Keratinocyte (primary cell): ENCODE measurements at regions not wholly inside any gene's neighbourhood (a gene's known extent, or its start where the extent isn't known, plus 50 kb on each side); places are given as distances from the start of the nearest gene placed in this dataset.

Experiments
- DNase-seq: peaks from one replicate; pipeline ENCODE4 v3.0.0-alpha.2; 2011; ENCODE audit warnings: low read depth, missing footprints, low spot score
- FAIRE-seq: peaks from 2 replicates; lab custom pipeline; 2011; peaks lifted over from hg19 to GRCh38; lab: Jason Lieb, UNC
- H2AFZ ChIP-seq: 2 replicates; pipeline ENCODE4 v1.6.0; 2012; ENCODE audit warnings: low read length, control low read depth, inconsistent platforms; ENCODE audit not compliant: control insufficient read depth
- H3K27ac ChIP-seq: 2 replicates; pipeline ENCODE4 v1.5.1; 2011; ENCODE audit warnings: low read length; ENCODE audit not compliant: control insufficient read depth, insufficient read depth
- H3K27me3 ChIP-seq: 3 replicates; pipeline ENCODE4 v1.6.0; 2011; ENCODE audit warnings: low read length; ENCODE audit not compliant: control insufficient read depth, insufficient read depth; ENCODE audit errors: extremely low read depth
- H3K36me3 ChIP-seq, 2 experiments: 2 replicates in 1 of 2; 3 replicates in 1 of 2; pipeline ENCODE4 v1.5.1; 2011; ENCODE audit warnings: low read length in 2 of 2, mild to moderate bottlenecking in 1 of 2; ENCODE audit not compliant: control insufficient read depth in 2 of 2, insufficient read depth in 2 of 2; ENCODE audit errors: extremely low read depth in 1 of 2
- H3K4me1 ChIP-seq: 3 replicates; pipeline ENCODE4 v1.5.1; 2011; ENCODE audit warnings: low read length; ENCODE audit not compliant: control insufficient read depth, insufficient read depth; ENCODE audit errors: extremely low read depth
- H3K4me2 ChIP-seq: 3 replicates; pipeline ENCODE4 v1.6.0; 2011; ENCODE audit warnings: low read depth, low read length; ENCODE audit not compliant: control insufficient read depth, insufficient read depth; ENCODE audit errors: extremely low read depth
- H3K4me3 ChIP-seq, 3 experiments: fragments of 200-600 bp in 1 of 3; sonication (generic) in 1 of 3; 2 replicates in 2 of 3; 3 replicates in 1 of 3; pipeline ENCODE4 v1.5.1; 2011 to 2016; ENCODE audit warnings: low read length in 3 of 3, mild to moderate bottlenecking in 3 of 3, control low read depth in 2 of 3, inconsistent platforms in 1 of 3, low read depth in 1 of 3, mixed read lengths in 1 of 3, mixed run types in 1 of 3, moderate library complexity in 1 of 3; ENCODE audit not compliant: control insufficient read depth in 2 of 3, insufficient read depth in 2 of 3; ENCODE audit errors: extremely low read depth in 1 of 3
- H3K79me2 ChIP-seq: 2 replicates; pipeline ENCODE4 v1.6.0; 2012; ENCODE audit warnings: low read length; ENCODE audit not compliant: control insufficient read depth, insufficient read depth
- H3K9ac ChIP-seq: 3 replicates; pipeline ENCODE4 v1.6.0; 2011; ENCODE audit warnings: low read length; ENCODE audit not compliant: control insufficient read depth, insufficient read depth; ENCODE audit errors: extremely low read depth
- H3K9me1 ChIP-seq: 3 replicates; pipeline ENCODE4 v1.6.0; 2011; ENCODE audit warnings: low read length; ENCODE audit not compliant: control insufficient read depth, insufficient read depth; ENCODE audit errors: extremely low read depth
- H3K9me3 ChIP-seq: 2 replicates; pipeline ENCODE4 v1.5.1; 2012; ENCODE audit warnings: low read depth, low read length; ENCODE audit not compliant: control insufficient read depth
- H4K20me1 ChIP-seq: 3 replicates; pipeline ENCODE4 v1.6.0; 2011; ENCODE audit warnings: low read length; ENCODE audit not compliant: control insufficient read depth, insufficient read depth; ENCODE audit errors: extremely low read depth
- CTCF ChIP-seq, 3 experiments: IDR thresholded peaks in 1 of 3; conservative IDR thresholded peaks in 1 of 3; optimal IDR thresholded peaks in 1 of 3; 2 replicates in 2 of 3; 3 replicates in 1 of 3; pipeline versions ENCODE3 to v1.5.1; 2011; ENCODE audit warnings: low read length in 3 of 3, mild to moderate bottlenecking in 3 of 3, moderate library complexity in 2 of 3, control low read depth in 1 of 3, inconsistent platforms in 1 of 3; ENCODE audit not compliant: insufficient read depth in 2 of 3; ENCODE audit errors: extremely low read depth in 1 of 3
- EZH2 ChIP-seq: IDR thresholded peaks from one replicate; pipeline ENCODE4 v1.6.1; 2012; ENCODE audit warnings: inconsistent platforms, mild to moderate bottlenecking, low read length, moderate library complexity
- dilution Hi-C: fragments of 300-500 bp; cut with MboI; formaldehyde crosslinking; loops from one replicate; pipeline ENCODE4 v1.7.0; 2020; ENCODE audit warnings: low sequenced_read_pairs; ENCODE audit not compliant: extremely low pct_ligation_motif_present

DNA sequence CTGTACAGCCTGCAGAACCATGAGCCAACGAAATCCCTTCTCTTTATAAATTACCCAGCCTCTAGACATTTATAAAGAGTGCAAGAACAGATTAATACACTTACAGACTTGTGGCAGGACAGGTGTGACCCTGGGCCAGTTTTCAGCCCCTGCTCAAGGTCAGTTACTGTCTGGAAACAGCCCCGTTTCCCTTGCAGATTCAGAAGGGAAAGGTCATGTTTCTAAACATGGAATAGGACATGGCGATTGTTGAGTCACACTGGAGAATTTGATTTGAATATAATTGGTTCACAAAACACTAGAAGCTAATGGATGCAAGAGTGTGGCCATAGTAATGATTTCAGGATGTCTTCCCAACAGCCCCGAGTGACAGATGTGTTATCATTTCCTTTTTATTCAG, 248.8 kb downstream of the DLL1 start:
- no peak for TF ChIP-seq EZH2
- TF ChIP-seq CTCF (optimal IDR thresholded peaks at IDR 0.05 in 1 of 3, IDR thresholded peaks at IDR 0.05 in 1 of 3, conservative IDR thresholded peaks at IDR 0.05 in 1 of 3; ENCODE audit: extremely low read depth in 1 of 3, insufficient read depth in 2 of 3, low read length in 3 of 3), result no peak

GRCh38 chr6:170041526-170041925, 249.4 kb downstream of the DLL1 start:
- dilution Hi-C loops, result no loop called here
- no peaks in the 10 kb centered on the region for H3K79me2 ChIP-seq
- no peak for TF ChIP-seq CTCF (optimal IDR thresholded peaks at IDR 0.05 in 1 of 3, IDR thresholded peaks at IDR 0.05 in 1 of 3, conservative IDR thresholded peaks at IDR 0.05 in 1 of 3; ENCODE audit: extremely low read depth in 1 of 3, insufficient read depth in 2 of 3, low read length in 3 of 3)
- TF ChIP-seq EZH2, result no peak
- no peaks in the 10 kb centered on the region for H4K20me1 ChIP-seq
- H3K36me3 ChIP-seq, result no peaks in the 10 kb centered on the region
- peaks cover 13% of the 10 kb centered on the region for H3K4me1 ChIP-seq
- no peak overlapping the region for H2AFZ ChIP-seq
- H3K9me1 ChIP-seq, result no peaks in the 10 kb centered on the region
- H3K4me3 ChIP-seq, result no peak overlapping the region
- H3K9me3 ChIP-seq, result no peaks in the 10 kb centered on the region
- H3K27ac ChIP-seq, result no peak overlapping the region
- H3K27me3 ChIP-seq, result peaks cover 2% of the 10 kb centered on the region
- DNase-seq, result no peak
- no peak overlapping the region for H3K9ac ChIP-seq
- no peak for FAIRE-seq
- no peak overlapping the region for H3K4me2 ChIP-seq

More for the DNA sequence above, 248.8 kb downstream of the DLL1 start:
- peaks cover 10% of the 10 kb centered on the region for H3K4me1 ChIP-seq
- H2AFZ ChIP-seq, result no peak overlapping the region
- H3K4me3 ChIP-seq, result no peak overlapping the region
- H3K79me2 ChIP-seq, result no peaks in the 10 kb centered on the region
- H3K27ac ChIP-seq, result no peak overlapping the region
- no peaks in the 10 kb centered on the region for H3K9me3 ChIP-seq
- no peak for FAIRE-seq
- peaks cover 3% of the 10 kb centered on the region for H3K27me3 ChIP-seq
- no peak overlapping the region for H3K9ac ChIP-seq
- no peaks in the 10 kb centered on the region for H3K9me1 ChIP-seq
- H3K36me3 ChIP-seq, result no peaks in the 10 kb centered on the region
- no peaks in the 10 kb centered on the region for H4K20me1 ChIP-seq
- H3K4me2 ChIP-seq, result no peak overlapping the region
- no peak for DNase-seq
- dilution Hi-C loops, result no loop called here
